Liver (tissue), 8 donors: ENCODE measurements at regions not wholly inside any gene's neighbourhood (a gene's known extent, or its start where the extent isn't known, plus 50 kb on each side); places are given as distances from the start of the nearest gene placed in this dataset.

Experiments used
- DNase-seq: peaks from one replicate; pipeline ENCODE4 v3.0.0-alpha.2; 2017; ENCODE audit warnings: low spot score
- H3K27ac ChIP-seq, 2 donors: one replicate each; pipeline ENCODE4 v1.7.0; 2013; ENCODE audit warnings: inconsistent platforms in 2 of 2, low read length in 2 of 2, control low read depth in 1 of 2, low read depth in 1 of 2, mild to moderate bottlenecking in 1 of 2
- H3K27me3 ChIP-seq, 4 donors: one replicate each; pipeline versions ENCODE4 v1.6.1 to v1.7.0; 2013; ENCODE audit warnings: low read length in 3 of 4, inconsistent platforms in 1 of 4, mild to moderate bottlenecking in 1 of 4, moderate library complexity in 1 of 4; ENCODE audit not compliant: control insufficient read depth in 4 of 4, insufficient read depth in 4 of 4
- H3K36me3 ChIP-seq, 4 donors: one replicate each; pipeline versions ENCODE4 v1.6.1 to v1.7.0; 2013; ENCODE audit warnings: low read length in 3 of 4, mild to moderate bottlenecking in 3 of 4, low read depth in 1 of 4, moderate library complexity in 1 of 4; ENCODE audit not compliant: control insufficient read depth in 4 of 4, insufficient read depth in 3 of 4
- H3K4me1 ChIP-seq, 4 donors: one replicate each; pipeline versions ENCODE4 v1.6.1 to v1.7.0; 2013; ENCODE audit warnings: low read length in 3 of 4, mild to moderate bottlenecking in 3 of 4, moderate library complexity in 1 of 4; ENCODE audit not compliant: control insufficient read depth in 4 of 4, insufficient read depth in 4 of 4
- H3K4me3 ChIP-seq, 3 donors: one replicate each; pipeline versions ENCODE4 v1.6.1 to v1.7.0; 2013; ENCODE audit warnings: low read length in 3 of 3, control low read depth in 1 of 3, low read depth in 1 of 3, mild to moderate bottlenecking in 1 of 3
- H3K9ac ChIP-seq, 2 donors: one replicate each; pipeline ENCODE4 v1.7.0; 2013; ENCODE audit warnings: low read length in 2 of 2, mild to moderate bottlenecking in 2 of 2, moderate library complexity in 2 of 2, control low read depth in 1 of 2, low read depth in 1 of 2
- H3K9me3 ChIP-seq, 4 donors: one replicate each; pipeline versions ENCODE4 v1.6.1 to v1.7.0; 2013; ENCODE audit warnings: low read length in 3 of 4; ENCODE audit not compliant: control insufficient read depth in 4 of 4
- EGR1 ChIP-seq, 2 donors: IDR thresholded peaks; 2 replicates each; pipeline ENCODE4 v1.6.1; 2016 to 2018; ENCODE audit warnings: antibody characterized with exemption in 2 of 2, low read depth in 2 of 2
- FOXA1 ChIP-seq: IDR thresholded peaks from 2 replicates; pipeline ENCODE4 v1.6.1; 2016; ENCODE audit warnings: antibody characterized with exemption
- FOXA2 ChIP-seq: IDR thresholded peaks from 2 replicates; pipeline ENCODE4 v1.6.1; 2016; ENCODE audit warnings: antibody characterized with exemption
- GABPA ChIP-seq, 2 donors: IDR thresholded peaks in 1 of 2; conservative IDR thresholded peaks in 1 of 2; 2 replicates each; pipeline ENCODE4 v1.6.1; 2016; ENCODE audit warnings: antibody characterized with exemption in 2 of 2, mild to moderate bottlenecking in 1 of 2, moderate library complexity in 1 of 2
- HNF4A ChIP-seq, 2 donors: conservative IDR thresholded peaks; 2 replicates each; pipeline ENCODE4 v1.6.1; 2016; ENCODE audit warnings: antibody characterized with exemption in 2 of 2, mild to moderate bottlenecking in 2 of 2
- HNF4G ChIP-seq: IDR thresholded peaks from 2 replicates; pipeline ENCODE4 v1.6.1; 2016; ENCODE audit warnings: antibody characterized with exemption
- JUND ChIP-seq, 2 donors: IDR thresholded peaks; 2 replicates each; pipeline ENCODE4 v1.6.1; 2016; ENCODE audit warnings: antibody characterized with exemption in 2 of 2
- NR2F2 ChIP-seq: IDR thresholded peaks from 2 replicates; pipeline ENCODE4 v1.6.1; 2016; ENCODE audit warnings: antibody characterized with exemption
- RAD21 ChIP-seq, 2 donors: IDR thresholded peaks; 2 replicates each; pipeline ENCODE4 v1.6.1; 2016; ENCODE audit warnings: antibody characterized with exemption in 2 of 2, mild to moderate bottlenecking in 2 of 2
- RXRA ChIP-seq, 2 donors: IDR thresholded peaks; 2 replicates each; pipeline ENCODE4 v1.6.1; 2017 to 2018; ENCODE audit warnings: antibody characterized with exemption in 2 of 2, mild to moderate bottlenecking in 1 of 2
- SP1 ChIP-seq: IDR thresholded peaks from 2 replicates; pipeline ENCODE4 v1.6.1; 2018; ENCODE audit warnings: antibody characterized with exemption, mild to moderate bottlenecking
- TAF1 ChIP-seq: conservative IDR thresholded peaks from 2 replicates; pipeline ENCODE4 v1.6.1; 2016; ENCODE audit warnings: antibody characterized with exemption, mild to moderate bottlenecking
- YY1 ChIP-seq: IDR thresholded peaks from 2 replicates; pipeline ENCODE4 v1.6.1; 2016; ENCODE audit warnings: antibody characterized with exemption, mild to moderate bottlenecking
- WGBS: extraction: QIAGEN DNeasy Blood & Tissue Kit; methylation state at CpG from one replicate; pipeline ENCODE4 v1.1.7; 2013; 5-methylcytosine and 5-hydroxymethylcytosine counted together
- TF ChIP-seq, protein P1 (sequence below): IDR thresholded peaks from 2 replicates; pipeline ENCODE4 v1.6.1; 2016; ENCODE audit warnings: antibody characterized with exemption
- TF ChIP-seq, protein P2 (sequence below): IDR thresholded peaks from 2 replicates; pipeline ENCODE4 v1.6.1; 2016; ENCODE audit warnings: antibody characterized with exemption
- TF ChIP-seq, protein P3 (sequence below): IDR thresholded peaks from 2 replicates; pipeline ENCODE4 v1.6.1; 2016; ENCODE audit warnings: antibody characterized with exemption
- TF ChIP-seq, protein P4 (sequence below): fragments of 150-350 bp; IDR thresholded peaks from 2 replicates; pipeline ENCODE4 v1.5.1; 2017; ENCODE audit warnings: improper control_type of control experiment, low read depth, low read length; ENCODE audit not compliant: missing input control
- TF ChIP-seq, protein P5 (sequence below): IDR thresholded peaks from 2 replicates; pipeline ENCODE4 v1.6.1; 2016; ENCODE audit warnings: antibody characterized with exemption, mild to moderate bottlenecking
- donor health status: healthy.
- donor health status: healthy.
- donor health status: healthy.
- donor health status: healthy.
- donor health status: healthy.

DNA sequence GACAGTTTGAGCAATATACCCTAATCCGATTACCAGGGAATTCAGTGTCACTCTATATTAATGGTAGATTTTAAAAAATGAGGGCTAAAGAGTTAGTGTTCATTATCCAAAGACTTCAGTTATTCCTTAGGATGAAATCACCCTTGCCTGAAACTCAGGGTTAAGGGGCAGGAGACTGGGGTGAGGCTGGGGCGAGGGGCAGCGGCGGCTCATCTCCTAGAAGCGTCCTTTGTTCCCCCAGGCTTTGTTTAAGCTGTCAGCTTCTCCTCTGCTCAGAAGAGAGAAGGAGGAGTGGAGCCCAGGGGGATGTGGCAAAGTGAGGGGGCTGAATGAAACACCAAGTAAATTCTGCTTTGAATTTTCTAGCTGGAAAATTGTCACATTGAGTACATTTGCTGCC is 117.7 kb upstream of the ELAC2 start:
- Histone ChIP-seq H3K27me3 (peaks cover 0 to 9% (median 0%) of the 10 kb centered on the region in 4 donors), H3K4me1 (no peaks in the 10 kb centered on the region), H3K9ac (no peak overlapping the region), H3K4me3 (no peak overlapping the region), H3K9me3 (peaks cover 4 to 7% (median 6%) of the 10 kb centered on the region in 4 donors), H3K27ac (no peak overlapping the region), H3K36me3 (no peaks in the 10 kb centered on the region)
- DNase-seq: no peak
- WGBS: 30% methylated on average over 5 of the region's 5 CpGs
- TF ChIP-seq NR2F2: no peak
- TF ChIP-seq GABPA (IDR thresholded peaks at IDR 0.05 in 1 of 2, conservative IDR thresholded peaks at IDR 0.05 in 1 of 2): no peak

DNA sequence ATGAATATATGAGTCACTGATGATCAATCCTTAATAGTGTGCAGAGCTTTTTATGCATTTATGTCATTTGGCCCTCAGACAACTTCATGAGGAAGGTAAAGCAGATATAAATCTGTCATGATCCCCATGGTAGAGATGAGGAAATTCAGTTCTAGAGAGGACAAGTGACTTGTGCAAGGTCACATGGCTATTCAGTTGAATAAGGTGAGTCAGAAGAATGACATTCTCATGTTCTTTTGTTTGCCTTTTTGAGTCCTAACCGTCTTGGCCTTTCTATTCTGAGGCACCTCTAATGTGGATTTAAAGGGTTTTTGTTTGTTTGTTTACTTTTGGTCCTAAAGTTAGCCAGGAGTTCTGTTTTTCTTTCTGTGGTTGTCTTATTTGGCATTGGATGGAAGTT is 116.2 kb upstream of the ELAC2 start:
- WGBS: 14% methylated on average over 1 of the region's 1 CpG
- H3K27me3 ChIP-seq: peaks cover 0 to 9% (median 0%) of the 10 kb centered on the region in 4 donors
- peaks cover 3 to 7% (median 6%) of the 10 kb centered on the region in 4 donors for H3K9me3 ChIP-seq
- H3K27ac ChIP-seq: no peak overlapping the region
- H3K9ac ChIP-seq: no peak overlapping the region
- H3K4me1 ChIP-seq: no peaks in the 10 kb centered on the region
- H3K4me3 ChIP-seq: no peak overlapping the region
- no peaks in the 10 kb centered on the region for H3K36me3 ChIP-seq
- no peak for DNase-seq
- no peak for TF ChIP-seq EGR1 (IDR thresholded peaks at IDR 0.05; ENCODE audit: low read depth in 2 of 2)
- TF ChIP-seq, protein P1, sequence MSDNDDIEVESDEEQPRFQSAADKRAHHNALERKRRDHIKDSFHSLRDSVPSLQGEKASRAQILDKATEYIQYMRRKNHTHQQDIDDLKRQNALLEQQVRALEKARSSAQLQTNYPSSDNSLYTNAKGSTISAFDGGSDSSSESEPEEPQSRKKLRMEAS: no peak
- TF ChIP-seq JUND (IDR thresholded peaks at IDR 0.05): no peak
- no peak for TF ChIP-seq GABPA (IDR thresholded peaks at IDR 0.05 in 1 of 2, conservative IDR thresholded peaks at IDR 0.05 in 1 of 2)
- TF ChIP-seq HNF4G: no peak
- TF ChIP-seq, protein P2, sequence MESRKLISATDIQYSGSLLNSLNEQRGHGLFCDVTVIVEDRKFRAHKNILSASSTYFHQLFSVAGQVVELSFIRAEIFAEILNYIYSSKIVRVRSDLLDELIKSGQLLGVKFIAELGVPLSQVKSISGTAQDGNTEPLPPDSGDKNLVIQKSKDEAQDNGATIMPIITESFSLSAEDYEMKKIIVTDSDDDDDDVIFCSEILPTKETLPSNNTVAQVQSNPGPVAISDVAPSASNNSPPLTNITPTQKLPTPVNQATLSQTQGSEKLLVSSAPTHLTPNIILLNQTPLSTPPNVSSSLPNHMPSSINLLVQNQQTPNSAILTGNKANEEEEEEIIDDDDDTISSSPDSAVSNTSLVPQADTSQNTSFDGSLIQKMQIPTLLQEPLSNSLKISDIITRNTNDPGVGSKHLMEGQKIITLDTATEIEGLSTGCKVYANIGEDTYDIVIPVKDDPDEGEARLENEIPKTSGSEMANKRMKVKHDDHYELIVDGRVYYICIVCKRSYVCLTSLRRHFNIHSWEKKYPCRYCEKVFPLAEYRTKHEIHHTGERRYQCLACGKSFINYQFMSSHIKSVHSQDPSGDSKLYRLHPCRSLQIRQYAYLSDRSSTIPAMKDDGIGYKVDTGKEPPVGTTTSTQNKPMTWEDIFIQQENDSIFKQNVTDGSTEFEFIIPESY: no peak
- no peak for TF ChIP-seq FOXA1
- TF ChIP-seq NR2F2: no peak
- TF ChIP-seq, protein P3, sequence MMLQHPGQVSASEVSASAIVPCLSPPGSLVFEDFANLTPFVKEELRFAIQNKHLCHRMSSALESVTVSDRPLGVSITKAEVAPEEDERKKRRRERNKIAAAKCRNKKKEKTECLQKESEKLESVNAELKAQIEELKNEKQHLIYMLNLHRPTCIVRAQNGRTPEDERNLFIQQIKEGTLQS: no peak
- no peak for TF ChIP-seq FOXA2
- TF ChIP-seq, protein P4, sequence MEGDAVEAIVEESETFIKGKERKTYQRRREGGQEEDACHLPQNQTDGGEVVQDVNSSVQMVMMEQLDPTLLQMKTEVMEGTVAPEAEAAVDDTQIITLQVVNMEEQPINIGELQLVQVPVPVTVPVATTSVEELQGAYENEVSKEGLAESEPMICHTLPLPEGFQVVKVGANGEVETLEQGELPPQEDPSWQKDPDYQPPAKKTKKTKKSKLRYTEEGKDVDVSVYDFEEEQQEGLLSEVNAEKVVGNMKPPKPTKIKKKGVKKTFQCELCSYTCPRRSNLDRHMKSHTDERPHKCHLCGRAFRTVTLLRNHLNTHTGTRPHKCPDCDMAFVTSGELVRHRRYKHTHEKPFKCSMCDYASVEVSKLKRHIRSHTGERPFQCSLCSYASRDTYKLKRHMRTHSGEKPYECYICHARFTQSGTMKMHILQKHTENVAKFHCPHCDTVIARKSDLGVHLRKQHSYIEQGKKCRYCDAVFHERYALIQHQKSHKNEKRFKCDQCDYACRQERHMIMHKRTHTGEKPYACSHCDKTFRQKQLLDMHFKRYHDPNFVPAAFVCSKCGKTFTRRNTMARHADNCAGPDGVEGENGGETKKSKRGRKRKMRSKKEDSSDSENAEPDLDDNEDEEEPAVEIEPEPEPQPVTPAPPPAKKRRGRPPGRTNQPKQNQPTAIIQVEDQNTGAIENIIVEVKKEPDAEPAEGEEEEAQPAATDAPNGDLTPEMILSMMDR: no peak
- TF ChIP-seq SP1: no peak
- TF ChIP-seq HNF4A (conservative IDR thresholded peaks at IDR 0.05): no peak
- no peak for TF ChIP-seq YY1
- TF ChIP-seq TAF1: no peak
- no peak for TF ChIP-seq RAD21 (IDR thresholded peaks at IDR 0.05)

DNA sequence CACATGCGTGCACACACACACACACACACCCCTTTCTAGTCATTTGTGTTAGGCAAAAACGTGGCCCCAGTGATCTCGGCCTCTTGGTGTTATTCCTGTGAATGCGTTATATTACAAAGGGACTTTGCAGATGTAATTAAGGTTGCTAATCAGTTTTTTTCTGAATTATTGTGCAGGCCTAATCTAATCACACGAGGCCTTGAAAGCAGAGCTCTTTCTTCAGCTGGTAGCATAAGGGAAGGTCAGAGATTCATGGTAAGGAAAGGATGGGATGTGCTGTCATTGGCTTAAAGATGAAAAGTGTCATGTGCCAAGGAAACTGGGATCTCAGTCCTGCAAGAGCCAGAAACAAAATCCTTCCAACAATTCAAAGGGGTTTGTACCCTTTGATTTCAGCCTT is 113.4 kb upstream of the ELAC2 start:
- Histone ChIP-seq H3K36me3 (no peaks in the 10 kb centered on the region), H3K9me3 (no peaks in the 10 kb centered on the region), H3K4me3 (no peak overlapping the region), H3K4me1 (no peaks in the 10 kb centered on the region), H3K27ac (no peak overlapping the region), H3K27me3 (peaks cover 0 to 1% (median 0%) of the 10 kb centered on the region in 4 donors), H3K9ac (no peak overlapping the region)
- DNase-seq: no peak
- WGBS: 62% methylated on average over 5 of the region's 5 CpGs
- TF ChIP-seq YY1 (no peak), FOXA2 (no peak), NR2F2 (no peak), HNF4G (no peak), EGR1 (IDR thresholded peaks at IDR 0.05; ENCODE audit: low read depth in 2 of 2) (no peak), RXRA (IDR thresholded peaks at IDR 0.05) (no peak), FOXA1 (no peak)
- TF ChIP-seq, protein P5, sequence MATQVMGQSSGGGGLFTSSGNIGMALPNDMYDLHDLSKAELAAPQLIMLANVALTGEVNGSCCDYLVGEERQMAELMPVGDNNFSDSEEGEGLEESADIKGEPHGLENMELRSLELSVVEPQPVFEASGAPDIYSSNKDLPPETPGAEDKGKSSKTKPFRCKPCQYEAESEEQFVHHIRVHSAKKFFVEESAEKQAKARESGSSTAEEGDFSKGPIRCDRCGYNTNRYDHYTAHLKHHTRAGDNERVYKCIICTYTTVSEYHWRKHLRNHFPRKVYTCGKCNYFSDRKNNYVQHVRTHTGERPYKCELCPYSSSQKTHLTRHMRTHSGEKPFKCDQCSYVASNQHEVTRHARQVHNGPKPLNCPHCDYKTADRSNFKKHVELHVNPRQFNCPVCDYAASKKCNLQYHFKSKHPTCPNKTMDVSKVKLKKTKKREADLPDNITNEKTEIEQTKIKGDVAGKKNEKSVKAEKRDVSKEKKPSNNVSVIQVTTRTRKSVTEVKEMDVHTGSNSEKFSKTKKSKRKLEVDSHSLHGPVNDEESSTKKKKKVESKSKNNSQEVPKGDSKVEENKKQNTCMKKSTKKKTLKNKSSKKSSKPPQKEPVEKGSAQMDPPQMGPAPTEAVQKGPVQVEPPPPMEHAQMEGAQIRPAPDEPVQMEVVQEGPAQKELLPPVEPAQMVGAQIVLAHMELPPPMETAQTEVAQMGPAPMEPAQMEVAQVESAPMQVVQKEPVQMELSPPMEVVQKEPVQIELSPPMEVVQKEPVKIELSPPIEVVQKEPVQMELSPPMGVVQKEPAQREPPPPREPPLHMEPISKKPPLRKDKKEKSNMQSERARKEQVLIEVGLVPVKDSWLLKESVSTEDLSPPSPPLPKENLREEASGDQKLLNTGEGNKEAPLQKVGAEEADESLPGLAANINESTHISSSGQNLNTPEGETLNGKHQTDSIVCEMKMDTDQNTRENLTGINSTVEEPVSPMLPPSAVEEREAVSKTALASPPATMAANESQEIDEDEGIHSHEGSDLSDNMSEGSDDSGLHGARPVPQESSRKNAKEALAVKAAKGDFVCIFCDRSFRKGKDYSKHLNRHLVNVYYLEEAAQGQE: no peak
- TF ChIP-seq, protein P2: no peak
